Keratinocyte (primary cell): ENCODE measurements at regions not wholly inside any gene's neighbourhood (a gene's known extent, or its start where the extent isn't known, plus 50 kb on each side); places are given as distances from the start of the nearest gene placed in this dataset.

Experiments used
- DNase-seq: peaks from one replicate; pipeline ENCODE4 v3.0.0-alpha.2; 2011; ENCODE audit warnings: low read depth, missing footprints, low spot score
- FAIRE-seq: peaks from 2 replicates; lab custom pipeline; 2011; peaks lifted over from hg19 to GRCh38; lab: Jason Lieb, UNC
- H2AFZ ChIP-seq: 2 replicates; pipeline ENCODE4 v1.6.0; 2012; ENCODE audit warnings: low read length, control low read depth, inconsistent platforms; ENCODE audit not compliant: control insufficient read depth
- H3K27ac ChIP-seq: 2 replicates; pipeline ENCODE4 v1.5.1; 2011; ENCODE audit warnings: low read length; ENCODE audit not compliant: control insufficient read depth, insufficient read depth
- H3K27me3 ChIP-seq: 3 replicates; pipeline ENCODE4 v1.6.0; 2011; ENCODE audit warnings: low read length; ENCODE audit not compliant: control insufficient read depth, insufficient read depth; ENCODE audit errors: extremely low read depth
- H3K36me3 ChIP-seq, 2 experiments: 2 replicates in 1 of 2; 3 replicates in 1 of 2; pipeline ENCODE4 v1.5.1; 2011; ENCODE audit warnings: low read length in 2 of 2, mild to moderate bottlenecking in 1 of 2; ENCODE audit not compliant: control insufficient read depth in 2 of 2, insufficient read depth in 2 of 2; ENCODE audit errors: extremely low read depth in 1 of 2
- H3K4me1 ChIP-seq: 3 replicates; pipeline ENCODE4 v1.5.1; 2011; ENCODE audit warnings: low read length; ENCODE audit not compliant: control insufficient read depth, insufficient read depth; ENCODE audit errors: extremely low read depth
- H3K4me2 ChIP-seq: 3 replicates; pipeline ENCODE4 v1.6.0; 2011; ENCODE audit warnings: low read depth, low read length; ENCODE audit not compliant: control insufficient read depth, insufficient read depth; ENCODE audit errors: extremely low read depth
- H3K4me3 ChIP-seq, 3 experiments: fragments of 200-600 bp in 1 of 3; sonication (generic) in 1 of 3; 2 replicates in 2 of 3; 3 replicates in 1 of 3; pipeline ENCODE4 v1.5.1; 2011 to 2016; ENCODE audit warnings: low read length in 3 of 3, mild to moderate bottlenecking in 3 of 3, control low read depth in 2 of 3, inconsistent platforms in 1 of 3, low read depth in 1 of 3, mixed read lengths in 1 of 3, mixed run types in 1 of 3, moderate library complexity in 1 of 3; ENCODE audit not compliant: control insufficient read depth in 2 of 3, insufficient read depth in 2 of 3; ENCODE audit errors: extremely low read depth in 1 of 3
- H3K79me2 ChIP-seq: 2 replicates; pipeline ENCODE4 v1.6.0; 2012; ENCODE audit warnings: low read length; ENCODE audit not compliant: control insufficient read depth, insufficient read depth
- H3K9ac ChIP-seq: 3 replicates; pipeline ENCODE4 v1.6.0; 2011; ENCODE audit warnings: low read length; ENCODE audit not compliant: control insufficient read depth, insufficient read depth; ENCODE audit errors: extremely low read depth
- H3K9me1 ChIP-seq: 3 replicates; pipeline ENCODE4 v1.6.0; 2011; ENCODE audit warnings: low read length; ENCODE audit not compliant: control insufficient read depth, insufficient read depth; ENCODE audit errors: extremely low read depth
- H3K9me3 ChIP-seq: 2 replicates; pipeline ENCODE4 v1.5.1; 2012; ENCODE audit warnings: low read depth, low read length; ENCODE audit not compliant: control insufficient read depth
- H4K20me1 ChIP-seq: 3 replicates; pipeline ENCODE4 v1.6.0; 2011; ENCODE audit warnings: low read length; ENCODE audit not compliant: control insufficient read depth, insufficient read depth; ENCODE audit errors: extremely low read depth
- CTCF ChIP-seq, 3 experiments: IDR thresholded peaks in 1 of 3; conservative IDR thresholded peaks in 1 of 3; optimal IDR thresholded peaks in 1 of 3; 2 replicates in 2 of 3; 3 replicates in 1 of 3; pipeline versions ENCODE3 to v1.5.1; 2011; ENCODE audit warnings: low read length in 3 of 3, mild to moderate bottlenecking in 3 of 3, moderate library complexity in 2 of 3, control low read depth in 1 of 3, inconsistent platforms in 1 of 3; ENCODE audit not compliant: insufficient read depth in 2 of 3; ENCODE audit errors: extremely low read depth in 1 of 3
- EZH2 ChIP-seq: IDR thresholded peaks from one replicate; pipeline ENCODE4 v1.6.1; 2012; ENCODE audit warnings: inconsistent platforms, mild to moderate bottlenecking, low read length, moderate library complexity
- dilution Hi-C: fragments of 300-500 bp; cut with MboI; formaldehyde crosslinking; loops from one replicate; pipeline ENCODE4 v1.7.0; 2020; ENCODE audit warnings: low sequenced_read_pairs; ENCODE audit not compliant: extremely low pct_ligation_motif_present

DNA sequence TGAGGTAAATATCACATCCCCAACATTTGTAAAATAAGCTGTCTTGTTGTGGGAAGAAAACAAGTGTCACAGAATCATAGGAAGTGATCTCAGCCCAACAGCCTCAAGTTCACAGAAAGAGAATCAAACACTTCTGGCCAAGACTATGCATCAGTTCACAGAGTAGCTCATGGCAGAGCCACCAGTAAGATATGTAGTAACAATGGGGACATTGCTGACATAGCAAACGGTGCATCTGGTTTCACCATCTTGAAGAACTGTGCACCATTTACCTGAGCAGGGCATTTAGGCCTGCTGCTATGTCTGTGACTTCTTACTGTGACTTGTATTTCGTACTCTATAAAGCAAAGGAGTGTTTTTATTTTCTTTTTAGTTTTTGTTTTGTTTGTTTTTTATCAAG, 585.3 kb upstream of the FAT3 start:
- no peak overlapping the region for H3K27ac ChIP-seq
- dilution Hi-C loops: no loop called here
- H3K9me3 ChIP-seq: no peaks in the 10 kb centered on the region
- H3K4me2 ChIP-seq: no peak overlapping the region
- H3K4me3 ChIP-seq: no peak overlapping the region
- H3K79me2 ChIP-seq: no peaks in the 10 kb centered on the region
- no peak for FAIRE-seq
- TF ChIP-seq EZH2: no peak
- TF ChIP-seq CTCF (optimal IDR thresholded peaks at IDR 0.05 in 1 of 3, IDR thresholded peaks at IDR 0.05 in 1 of 3, conservative IDR thresholded peaks at IDR 0.05 in 1 of 3; ENCODE audit: extremely low read depth in 1 of 3, insufficient read depth in 2 of 3, low read length in 3 of 3): no peak
- no peak overlapping the region for H3K9ac ChIP-seq
- no peaks in the 10 kb centered on the region for H3K4me1 ChIP-seq
- DNase-seq: no peak
- no peak overlapping the region for H2AFZ ChIP-seq
- H3K27me3 ChIP-seq: no peaks in the 10 kb centered on the region
- no peaks in the 10 kb centered on the region for H3K9me1 ChIP-seq
- H3K36me3 ChIP-seq: no peaks in the 10 kb centered on the region
- H4K20me1 ChIP-seq: no peaks in the 10 kb centered on the region

DNA sequence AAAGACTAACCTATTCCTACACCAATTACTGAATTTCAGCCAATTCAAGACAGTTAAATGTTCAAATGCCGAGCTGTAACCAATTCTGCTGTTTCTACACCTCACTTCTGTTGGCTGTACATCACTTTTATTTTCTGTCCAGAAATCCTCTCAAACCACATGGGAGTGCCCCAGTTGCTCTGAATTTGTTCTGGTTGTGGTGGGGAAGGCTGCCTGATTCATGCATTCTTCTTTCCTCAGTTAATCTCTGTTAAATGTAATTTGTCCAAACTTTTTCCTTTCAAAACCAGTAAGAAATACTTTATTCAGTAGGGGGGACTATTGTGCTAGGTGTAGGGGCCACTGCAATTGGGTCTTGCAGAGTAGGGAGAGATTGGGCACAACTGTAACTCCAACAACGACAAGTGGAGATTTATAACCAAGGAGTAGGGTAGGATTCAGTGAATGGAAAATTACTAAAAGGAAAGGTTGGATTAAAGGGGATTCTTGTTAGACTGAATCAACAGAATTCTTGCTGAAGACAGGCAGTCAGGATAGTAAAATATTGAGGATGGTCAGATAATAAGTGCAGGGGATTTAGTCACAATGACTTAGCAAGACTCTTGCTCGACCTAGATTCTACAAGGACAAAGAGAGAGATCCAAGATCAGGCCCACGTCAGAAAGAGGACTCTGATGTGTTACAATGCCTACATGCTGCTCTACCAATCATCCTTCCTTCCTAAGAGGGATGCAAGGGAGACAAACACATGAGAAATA, 593.5 kb upstream of the FAT3 start:
- Histone ChIP-seq H3K27ac (no peak overlapping the region), H3K4me2 (no peak overlapping the region)

More for the DNA sequence above, 593.5 kb upstream of the FAT3 start:
- Histone ChIP-seq H3K4me3 (no peak overlapping the region), H4K20me1 (no peaks in the 10 kb centered on the region), H3K79me2 (no peaks in the 10 kb centered on the region), H3K9ac (no peak overlapping the region), H3K4me1 (no peaks in the 10 kb centered on the region), H3K36me3 (no peaks in the 10 kb centered on the region), H3K9me1 (no peaks in the 10 kb centered on the region), H3K9me3 (no peaks in the 10 kb centered on the region), H2AFZ (no peak overlapping the region), H3K27me3 (no peaks in the 10 kb centered on the region)
- dilution Hi-C loops: no loop called here
- TF ChIP-seq EZH2: no peak
- no peak for TF ChIP-seq CTCF (optimal IDR thresholded peaks at IDR 0.05 in 1 of 3, IDR thresholded peaks at IDR 0.05 in 1 of 3, conservative IDR thresholded peaks at IDR 0.05 in 1 of 3; ENCODE audit: extremely low read depth in 1 of 3, insufficient read depth in 2 of 3, low read length in 3 of 3)
- FAIRE-seq (no peak), DNase-seq (no peak)
